Inferior parietal cortex (tissue), 1 donor: ENCODE measurements at regions not wholly inside any gene's neighbourhood (a gene's known extent, or its start where the extent isn't known, plus 50 kb on each side); places are given as distances from the start of the nearest gene placed in this dataset.

Source experiments
- DNase-seq: peaks from one replicate; pipeline ENCODE4 v3.0.0-alpha.2; 2016; ENCODE audit errors: extremely low spot score

GRCh38 chr3:94990952-94991705, 928.3 kb downstream of the NSUN3 start:
- no peak for DNase-seq

- DNase-seq = no peak
These were observed 933.9 kb downstream of the NSUN3 start for GRCh38 chr3:94996743-94997142.

GRCh38 chr3:95002438-95003046, 939.7 kb downstream of the NSUN3 start:
- DNase-seq = no peak

GRCh38 chr3:95028688-95029087, 965.8 kb downstream of the NSUN3 start:
- DNase-seq = no peak

GRCh38 chr3:95029644-95030043, 966.8 kb downstream of the NSUN3 start:
- no peak for DNase-seq

- DNase-seq = no peak
These were observed 973.7 kb downstream of the NSUN3 start for GRCh38 chr3:95036526-95037021.

- no peak for DNase-seq
These were observed 974.2 kb downstream of the NSUN3 start for GRCh38 chr3:95037097-95037496.

- no peak for DNase-seq
These were observed 975.1 kb downstream of the NSUN3 start for GRCh38 chr3:95037927-95038326.

GRCh38 chr3:95044101-95044500, 981.2 kb downstream of the NSUN3 start:
- no peak for DNase-seq

- no peak for DNase-seq
These were observed 985.7 kb downstream of the NSUN3 start for GRCh38 chr3:95048564-95048963.

GRCh38 chr3:95049841-95050240, 987.0 kb downstream of the NSUN3 start:
- DNase-seq = no peak

GRCh38 chr3:95055288-95055687, 992.4 kb downstream of the NSUN3 start:
- DNase-seq = no peak

GRCh38 chr3:95082191-95082590, 1019.3 kb downstream of the NSUN3 start:
- DNase-seq = no peak

GRCh38 chr3:95084738-95085137, 1021.9 kb downstream of the NSUN3 start:
- no peak for DNase-seq

GRCh38 chr3:95088464-95088863, 1025.6 kb downstream of the NSUN3 start:
- DNase-seq = no peak

GRCh38 chr3:95097493-95097892, 1034.6 kb downstream of the NSUN3 start:
- peak; percentile 8 for DNase-seq

- DNase-seq = no peak
These were observed 1058.1 kb downstream of the NSUN3 start for GRCh38 chr3:95120921-95121320.

- DNase-seq = no peak
These were observed 1060.2 kb downstream of the NSUN3 start for GRCh38 chr3:95123104-95123503.

- DNase-seq = no peak
These were observed 1072.0 kb downstream of the NSUN3 start for GRCh38 chr3:95134693-95135413.

GRCh38 chr3:95148107-95148506, 1085.2 kb downstream of the NSUN3 start:
- DNase-seq = no peak

- DNase-seq = no peak
These were observed 1088.7 kb downstream of the NSUN3 start for GRCh38 chr3:95151590-95151989.

GRCh38 chr3:95154766-95155165, 1091.9 kb downstream of the NSUN3 start:
- no peak for DNase-seq

GRCh38 chr3:95162794-95163193, 1099.9 kb downstream of the NSUN3 start:
- DNase-seq = no peak
